Fibroblast of skin of right quadriceps (primary cell): ENCODE measurements at regions not wholly inside any gene's neighbourhood (a gene's known extent, or its start where the extent isn't known, plus 50 kb on each side); places are given as distances from the start of the nearest gene placed in this dataset.

Experiments used
- DNase-seq: peaks from one replicate; pipeline ENCODE4 v3.0.0-alpha.2; 2013

DNA sequence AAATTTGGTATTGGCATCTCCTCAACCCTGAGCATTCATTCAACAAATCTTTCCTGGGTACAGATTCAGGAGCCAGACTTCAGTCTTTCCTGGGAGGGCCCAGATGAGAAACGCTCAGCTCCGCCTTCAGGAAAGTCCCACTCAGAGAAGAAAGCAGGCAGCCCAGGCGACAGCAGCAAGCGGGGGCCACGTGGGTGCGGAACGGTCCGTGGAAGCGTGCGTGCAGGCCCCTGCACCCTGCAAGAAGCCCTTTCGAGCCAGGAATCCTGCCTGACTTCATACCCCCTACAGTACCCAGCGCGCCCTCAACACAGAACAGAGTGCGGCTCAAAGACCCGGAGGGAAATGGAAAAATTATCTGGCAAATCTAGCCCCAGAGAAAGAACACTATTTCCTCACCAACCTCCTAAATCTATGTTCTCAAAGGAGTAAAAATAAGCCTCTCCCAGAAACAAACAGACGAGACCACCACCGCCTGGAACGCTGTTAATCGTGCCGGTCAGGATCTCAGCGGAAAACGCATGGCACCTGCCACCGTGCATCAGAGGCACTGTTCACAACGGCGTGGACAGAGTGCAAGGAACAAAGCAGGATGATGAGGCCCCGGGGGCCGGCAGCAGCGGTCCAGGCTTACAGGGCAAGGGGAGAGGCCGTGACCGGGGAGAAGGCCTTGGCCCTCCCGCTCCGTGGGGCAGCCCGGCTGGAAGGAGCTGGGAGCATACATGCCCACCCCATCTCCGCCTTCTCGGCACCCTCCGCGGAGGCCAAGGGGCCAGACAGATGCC lies 318.3 kb downstream of the EIPR1 start:
- no peak for DNase-seq

DNA sequence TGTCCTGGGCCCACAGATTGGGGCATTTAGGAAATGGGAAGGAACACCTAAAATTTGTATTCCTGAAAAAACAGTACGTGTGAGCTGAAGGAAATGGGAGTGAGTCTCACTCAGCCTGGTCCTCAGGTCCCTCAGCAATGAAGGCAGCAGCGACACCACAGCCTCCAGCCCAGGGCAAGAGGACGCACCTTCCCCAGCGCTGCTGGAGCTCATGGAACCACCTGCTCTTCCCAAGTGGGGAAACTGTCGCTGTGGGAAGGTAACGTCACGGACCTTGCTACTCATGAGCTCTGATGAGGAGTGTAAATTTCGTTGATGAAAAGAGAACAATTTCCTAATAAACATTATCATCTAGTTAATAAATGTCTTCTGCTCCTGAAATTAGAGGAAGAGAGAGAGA lies 323.6 kb downstream of the EIPR1 start:
- DNase-seq = no peak

DNA sequence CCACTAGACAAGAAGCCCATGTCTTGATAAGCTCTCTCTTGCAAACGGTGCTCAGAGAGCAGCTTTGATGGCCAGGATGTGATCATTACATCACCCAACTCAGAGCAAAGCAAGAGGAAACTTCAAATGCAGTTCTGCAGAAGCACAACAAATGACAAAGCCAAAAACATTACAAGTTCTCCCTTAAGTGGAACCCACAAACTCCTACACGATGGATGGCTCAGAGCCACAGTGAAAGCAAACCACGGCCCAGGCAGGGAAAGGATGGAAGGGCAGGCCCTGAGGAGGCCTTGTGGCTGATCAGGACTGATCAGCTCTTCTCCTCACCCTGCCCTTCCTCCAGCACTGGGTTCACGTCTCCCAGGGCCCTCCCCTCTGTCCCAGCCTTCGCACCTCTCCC lies 326.4 kb downstream of the EIPR1 start:
- DNase-seq = no peak

- DNase-seq = no peak
These were observed 331.3 kb downstream of the EIPR1 start for GRCh38 chr2:3046170-3046865.

- DNase-seq = no peak
These were observed 332.2 kb downstream of the EIPR1 start for GRCh38 chr2:3045318-3045921.

GRCh38 chr2:3044587-3045317 lies 332.9 kb downstream of the EIPR1 start:
- DNase-seq = no peak

DNA sequence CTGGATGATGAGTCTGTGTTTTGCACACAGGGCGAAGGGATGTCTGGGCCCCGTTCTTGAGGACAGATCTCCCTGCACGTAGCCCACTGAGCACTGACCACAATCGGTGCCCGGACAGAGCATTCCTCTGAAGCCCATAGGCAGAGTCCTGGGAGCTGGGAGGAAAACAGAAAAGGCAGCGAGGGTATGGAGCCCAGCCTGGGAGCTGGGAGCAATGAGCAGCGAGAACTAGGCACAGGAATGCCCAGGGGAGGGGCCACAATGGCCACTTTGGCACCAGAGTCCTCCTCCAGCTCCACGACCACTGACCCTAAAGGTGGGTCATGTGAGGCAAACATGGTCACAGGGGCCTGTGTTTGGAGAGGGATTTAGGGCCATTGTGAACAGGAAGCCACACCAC lies 333.9 kb downstream of the EIPR1 start:
- no peak for DNase-seq

GRCh38 chr2:3042601-3043585 lies 334.7 kb downstream of the EIPR1 start:
- no peak for DNase-seq

DNA sequence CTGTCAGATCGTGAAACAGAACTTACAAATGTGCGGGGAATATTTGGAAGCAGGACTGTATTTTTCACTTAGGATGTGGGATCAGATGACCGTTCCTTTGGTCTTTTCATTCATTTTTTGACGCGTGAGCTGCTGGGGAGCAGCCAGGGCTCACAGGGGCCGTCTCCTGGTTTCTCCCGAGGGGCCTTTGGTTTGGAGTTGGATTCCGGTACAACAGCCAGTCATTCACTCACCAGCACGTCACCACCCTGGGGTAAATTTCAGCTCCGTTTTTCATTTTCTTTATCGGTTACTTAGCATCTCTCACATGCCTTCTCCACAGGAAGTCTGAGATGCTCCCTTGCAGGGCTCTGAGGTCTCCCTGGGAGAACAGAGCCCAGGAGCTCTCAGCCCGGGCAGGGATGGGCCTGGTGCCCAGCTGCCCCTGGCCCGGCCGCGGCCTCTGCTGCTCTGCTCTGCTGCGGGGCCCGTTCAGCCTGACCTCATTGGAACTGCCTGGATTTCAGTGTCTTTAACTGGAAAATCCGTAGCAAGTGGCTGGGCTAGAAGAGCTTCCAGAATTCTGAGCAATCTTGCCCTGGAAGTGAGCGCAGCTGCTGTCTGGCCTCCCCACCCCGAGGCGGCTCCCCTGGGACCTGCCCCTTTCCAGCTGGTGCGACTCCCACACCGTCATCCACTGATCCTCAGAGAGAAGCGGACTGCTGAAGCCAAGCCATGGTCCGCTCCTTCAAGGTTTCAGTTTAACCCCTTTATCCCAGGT lies 335.6 kb downstream of the EIPR1 start:
- DNase-seq = no peak

DNA sequence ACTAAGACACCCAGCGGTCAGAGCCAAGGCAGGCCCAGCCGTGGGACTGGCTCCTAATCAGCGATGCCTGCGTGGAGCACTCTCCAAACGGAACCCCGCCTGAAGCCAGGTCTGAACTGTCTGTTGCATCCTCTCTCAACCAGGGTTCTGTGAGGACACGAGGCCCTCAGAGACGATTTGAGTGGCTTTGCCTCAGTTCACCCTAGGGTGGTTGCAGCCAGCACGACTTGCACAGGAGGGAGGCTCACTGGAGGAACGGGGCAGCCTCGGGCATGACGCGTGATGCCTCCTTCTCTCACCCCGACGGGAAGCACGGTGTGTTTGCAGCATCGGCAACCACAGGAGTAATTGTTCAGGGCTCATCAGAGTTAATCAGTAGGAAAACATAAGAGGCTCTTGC lies 336.4 kb downstream of the EIPR1 start:
- DNase-seq = no peak

DNA sequence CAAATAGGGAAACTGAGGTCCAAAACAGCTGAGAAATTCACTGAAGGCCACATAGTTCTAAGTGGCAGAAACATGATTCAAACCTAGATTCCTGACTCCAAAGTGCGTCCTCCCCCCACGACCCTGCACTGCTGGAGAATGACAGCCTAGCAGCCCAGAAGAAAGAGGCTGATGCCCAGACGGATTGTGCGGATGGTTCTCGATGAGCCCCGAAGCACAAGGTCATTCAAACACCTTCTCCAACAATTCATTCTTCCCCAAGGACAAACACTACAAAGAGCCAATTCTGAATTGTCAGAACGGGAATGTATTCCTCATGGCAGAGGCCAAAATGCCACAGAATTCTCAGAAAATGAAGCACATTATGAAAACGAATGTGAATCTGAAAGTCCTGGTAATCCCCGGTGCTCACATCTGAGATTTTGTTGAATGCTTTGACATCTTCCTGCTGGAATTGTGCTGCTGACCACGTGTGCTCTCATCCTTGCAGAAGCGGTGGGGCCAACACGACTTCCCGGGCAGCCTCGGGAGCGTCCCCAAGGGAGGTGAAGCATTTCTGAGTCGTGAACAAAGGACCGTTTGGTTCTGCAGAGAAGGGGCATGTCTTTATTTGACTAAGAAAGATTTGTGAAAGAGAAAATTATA lies 337.0 kb downstream of the EIPR1 start:
- no peak for DNase-seq

DNA sequence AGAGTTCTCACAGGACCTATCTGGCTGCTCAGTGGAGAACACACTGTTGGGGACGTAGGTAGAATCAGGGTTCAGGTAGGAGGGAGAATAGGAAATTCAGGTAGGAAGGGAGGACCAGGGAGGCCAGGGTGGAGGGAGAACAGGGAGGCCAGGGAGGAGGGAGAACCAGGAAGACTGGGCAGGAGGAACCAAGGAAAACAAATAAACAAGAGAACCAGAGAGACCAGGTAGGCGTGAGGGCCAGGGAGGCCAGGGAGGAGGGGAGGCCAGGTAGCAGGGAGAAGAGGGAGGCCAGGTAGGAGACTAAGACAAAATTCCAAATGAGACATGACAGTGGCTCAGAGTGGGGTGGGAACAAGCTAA lies 337.6 kb downstream of the EIPR1 start:
- no peak for DNase-seq

- DNase-seq = no peak
These were observed 338.2 kb downstream of the EIPR1 start for GRCh38 chr2:3039188-3040065.

- no peak for DNase-seq
These were observed 339.0 kb downstream of the EIPR1 start for GRCh38 chr2:3038636-3039035.

DNA sequence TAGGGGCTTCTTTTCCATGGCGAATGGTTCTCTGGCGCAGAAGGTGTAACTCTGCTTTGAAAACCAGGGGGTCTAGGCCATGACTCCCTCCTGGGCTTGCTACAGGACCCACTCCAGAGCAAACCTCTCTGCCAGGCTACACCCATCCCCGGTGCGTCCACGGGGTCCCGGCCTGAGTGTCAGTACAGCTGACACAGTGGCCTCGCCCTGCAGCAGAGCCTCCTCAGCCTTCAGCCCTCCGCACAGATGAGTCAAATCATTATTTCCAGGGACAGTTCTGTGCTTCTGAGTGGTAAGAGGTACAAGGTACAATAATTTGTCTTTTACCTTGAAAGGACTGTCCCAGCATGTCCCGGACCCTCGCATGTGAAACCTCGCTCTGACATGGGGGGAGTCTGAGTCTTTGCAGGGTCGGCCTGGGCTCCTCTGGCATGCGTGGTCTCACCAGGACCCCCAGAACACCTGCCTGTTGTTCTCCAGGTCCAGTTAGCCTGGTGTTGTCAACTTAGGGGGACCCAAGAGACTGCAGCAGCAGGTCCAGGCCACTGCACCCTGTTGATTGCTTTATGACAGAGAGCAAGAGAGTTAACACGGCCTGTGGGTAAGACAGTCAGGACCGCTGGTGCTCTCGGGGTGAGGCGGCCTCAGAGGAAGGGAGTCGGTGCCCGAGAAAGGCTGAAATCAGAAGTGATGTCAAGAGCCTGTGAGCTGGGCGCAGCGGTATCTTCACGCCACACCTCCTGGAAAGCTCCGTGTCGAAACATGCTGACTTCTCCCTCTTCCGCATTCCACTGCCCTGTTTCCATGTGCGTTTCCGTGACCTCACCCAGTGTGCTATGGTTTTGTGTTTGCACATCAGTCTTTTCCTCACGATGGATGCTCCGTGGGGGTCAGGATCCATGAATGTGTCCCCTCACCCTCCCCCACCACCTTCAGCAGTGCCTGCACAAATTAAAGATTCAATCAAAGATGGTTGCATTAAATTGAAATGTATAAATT lies 340.1 kb downstream of the EIPR1 start:
- no peak for DNase-seq

DNA sequence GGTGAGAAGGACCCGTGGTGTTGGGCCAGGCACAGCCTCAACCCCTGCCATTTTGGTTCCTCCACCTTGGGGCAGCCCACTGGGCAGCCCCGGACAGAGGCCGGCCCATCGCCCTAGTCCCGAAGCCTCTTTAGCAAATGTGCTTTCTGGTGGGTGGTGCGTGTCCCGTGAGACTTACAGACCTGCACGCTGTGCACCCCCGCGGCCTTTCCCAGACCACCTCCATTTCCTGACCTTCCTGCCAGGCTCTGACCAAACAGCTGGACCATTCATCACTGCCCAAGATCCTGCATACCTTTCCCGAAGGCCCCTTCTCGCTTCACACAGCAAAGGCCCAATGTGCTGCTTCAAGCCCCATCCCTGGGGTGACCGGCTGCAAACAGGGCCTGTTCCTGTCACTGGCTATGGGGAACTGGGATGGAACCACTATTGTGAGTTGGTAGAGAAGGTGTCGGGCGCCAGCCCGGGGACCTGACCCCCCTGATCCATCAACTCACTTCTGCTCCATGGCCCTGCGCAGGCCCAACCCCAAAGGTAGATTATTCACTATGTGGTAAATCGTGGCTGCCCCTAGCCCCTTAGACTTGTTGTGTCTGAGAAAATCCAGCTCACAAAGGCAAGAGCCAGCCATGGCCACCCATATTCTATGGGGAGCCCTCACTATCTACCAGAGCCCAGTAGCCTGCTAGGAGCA lies 341.0 kb downstream of the EIPR1 start:
- no peak for DNase-seq

DNA sequence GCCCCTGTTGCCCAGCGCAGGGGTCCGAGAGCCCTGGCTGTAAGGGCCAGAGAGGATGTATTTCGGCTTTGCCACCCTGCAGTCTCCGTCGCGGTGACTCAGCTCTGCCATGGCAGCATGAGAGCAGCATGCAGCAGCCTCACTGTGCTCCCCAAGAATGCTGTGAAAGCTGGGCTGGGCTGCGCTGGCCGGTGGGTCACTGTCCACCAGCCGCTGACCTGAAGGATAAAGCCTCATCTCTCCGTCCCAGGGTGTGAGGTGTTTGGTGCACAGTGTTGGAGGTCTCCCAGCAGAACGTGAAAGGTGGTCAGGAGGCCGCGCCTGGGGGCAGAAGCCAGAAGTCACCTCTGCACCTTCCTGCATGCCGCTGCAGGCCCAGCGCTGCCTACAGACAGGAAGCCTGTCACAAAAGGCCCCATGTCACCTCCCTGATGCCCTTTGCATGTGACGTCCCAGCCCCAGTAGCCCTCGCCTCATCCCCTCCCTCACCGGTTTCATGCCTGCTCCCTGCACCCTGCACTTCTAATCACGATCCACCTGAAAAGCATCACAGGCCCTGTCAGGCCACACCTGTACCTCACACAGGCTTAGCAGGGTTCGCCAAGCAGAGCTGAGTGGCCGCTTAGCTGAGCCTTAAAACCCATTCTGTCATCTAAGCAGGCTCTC lies 342.1 kb downstream of the EIPR1 start:
- DNase-seq = no peak
